GM12892 (cell line): ENCODE measurements at regions not wholly inside any gene's neighbourhood (a gene's known extent, or its start where the extent isn't known, plus 50 kb on each side); places are given as distances from the start of the nearest gene placed in this dataset.

Experiments
- POLR2A ChIP-seq: IDR thresholded peaks from 2 replicates; pipeline ENCODE4 v1.6.1; 2011; ENCODE audit warnings: low read depth, low read length, control low read depth
- POLR2AphosphoS5 ChIP-seq: IDR thresholded peaks from 2 replicates; pipeline ENCODE4 v1.6.1; 2011; ENCODE audit warnings: low read depth, low read length, control low read depth
- TAF1 ChIP-seq: IDR thresholded peaks from 2 replicates; pipeline ENCODE4 v1.6.1; 2011; ENCODE audit warnings: low read depth, mild to moderate bottlenecking, control low read depth, low read length, borderline replicate concordance

GRCh38 chr7:81618396-81619014, 151.3 kb downstream of the HGF start:
- no peak for TF ChIP-seq POLR2A
- no peak for TF ChIP-seq POLR2AphosphoS5
- TF ChIP-seq TAF1: no peak
